ENCODE measurements at regions not wholly inside any gene's neighbourhood (a gene's known extent, or its start where the extent isn't known, plus 50 kb on each side); places are given as distances from the start of the nearest gene placed in this dataset.

- Histone ChIP-seq H3K4me1 (ENCODE audit: control insufficient read depth in 1 of 2, insufficient read depth in 2 of 2, low read length in 2 of 2) (no peaks in the 10 kb centered on the region), H3K27me3 (ENCODE audit: insufficient read depth, low read length) (no peaks in the 10 kb centered on the region), H3K36me3 (ENCODE audit: control insufficient read depth in 1 of 2, insufficient read depth in 2 of 2, low read length in 2 of 2) (no peaks in the 10 kb centered on the region), H3K9me2 (ENCODE audit: insufficient read depth) (no peaks in the 10 kb centered on the region), H3K27ac (ENCODE audit: low read depth, low read length) (no peak overlapping the region), H3K4me2 (ENCODE audit: low read length) (no peak overlapping the region), H3K4me3 (replicated peaks in 1 of 2; ENCODE audit: low read depth in 1 of 2, low read length in 2 of 2) (no peak overlapping the region), H4K20me1 (ENCODE audit: insufficient read depth) (no peaks in the 10 kb centered on the region), H3K79me2 (ENCODE audit: insufficient read depth, low read length) (no peaks in the 10 kb centered on the region), H2AFZ (ENCODE audit: low read depth, low read length, poor library complexity, severe bottlenecking) (no peak overlapping the region), H3K9me3 (ENCODE audit: control insufficient read depth in 1 of 2, insufficient read depth in 1 of 2, low read depth in 1 of 2, low read length in 2 of 2) (peaks cover 0 to 7% of the 10 kb centered on the region in 2 experiments; a peak in 2 of 4 replicates), H3K9ac (ENCODE audit: low read length) (no peak overlapping the region)
- POLR2A ChIA-PET: no interaction called here
- RAD21 ChIA-PET (ENCODE audit: low non-redundant PET in 1 of 2, low total read pairs in 2 of 2, uncharacterized antibody in 2 of 2, unreplicated experiment in 2 of 2): no interaction called here
- CTCF ChIA-PET: no interaction called here
- intact Hi-C loops (cut with micrococcal nuclease): no loop called here
- no TSS peak for BruUV-seq (replicated peaks)
- no peak for DNase-seq (ENCODE audit: low read depth, low spot score)
- no peak for ATAC-seq
- no peak for TF ChIP-seq ELF1 (IDR thresholded peaks at IDR 0.05; ENCODE audit: borderline replicate concordance, low read depth)
- TF ChIP-seq ZBTB33 (IDR thresholded peaks at IDR 0.05; ENCODE audit: extremely low read depth, insufficient replicate concordance, low read length): no peak
- no peak for TF ChIP-seq EGR1 (IDR thresholded peaks at IDR 0.05; ENCODE audit: low read depth)
- no peak for TF ChIP-seq EZH2 (IDR thresholded peaks at IDR 0.05)
Observed at GRCh38 chr10:10873915-10874314, 143.8 kb upstream of the CELF2 start.

- no peaks in the 10 kb centered on the region for H3K27me3 ChIP-seq (ENCODE audit: insufficient read depth, low read length)
- no peaks in the 10 kb centered on the region for H3K36me3 ChIP-seq (ENCODE audit: control insufficient read depth in 1 of 2, insufficient read depth in 2 of 2, low read length in 2 of 2)
- intact Hi-C loops (cut with micrococcal nuclease): no loop called here
- no TSS peak for BruUV-seq (replicated peaks)
- no peak for TF ChIP-seq REST (IDR thresholded peaks at IDR 0.05; ENCODE audit: low read depth)
- no peak for TF ChIP-seq FOSL1 (IDR thresholded peaks at IDR 0.05; ENCODE audit: low read depth)
- TF ChIP-seq CEBPB (IDR thresholded peaks at IDR 0.05; ENCODE audit: low read depth): no peak
- TF ChIP-seq ZFX (IDR thresholded peaks at IDR 0.05): no peak
- TF ChIP-seq ELF1 (IDR thresholded peaks at IDR 0.05; ENCODE audit: borderline replicate concordance, low read depth): no peak
- TF ChIP-seq ZNF274 (IDR thresholded peaks at IDR 0.05; ENCODE audit: low read depth, low read length): no peak
- TF ChIP-seq SRF (IDR thresholded peaks at IDR 0.05; ENCODE audit: low read depth): no peak
- no peak for TF ChIP-seq POLR2AphosphoS5 (IDR thresholded peaks at IDR 0.05; ENCODE audit: low read depth, low read length)
- no peak for TF ChIP-seq SIN3A (IDR thresholded peaks at IDR 0.05; ENCODE audit: low read depth)
- no peak for TF ChIP-seq TCF7L2 (IDR thresholded peaks at IDR 0.05; ENCODE audit: borderline replicate concordance, extremely low read depth, insufficient read depth, insufficient read length)
- H2AFZ ChIP-seq (ENCODE audit: low read depth, low read length, poor library complexity, severe bottlenecking): no peak overlapping the region
- H3K79me2 ChIP-seq (ENCODE audit: insufficient read depth, low read length): no peaks in the 10 kb centered on the region
- no peak overlapping the region for H3K4me3 ChIP-seq (replicated peaks in 1 of 2; ENCODE audit: low read depth in 1 of 2, low read length in 2 of 2)
- no peak overlapping the region for H3K4me2 ChIP-seq (ENCODE audit: low read length)
- CTCF ChIA-PET: no interaction called here
- H3K9me2 ChIP-seq (ENCODE audit: insufficient read depth): no peaks in the 10 kb centered on the region
- H3K27ac ChIP-seq (ENCODE audit: low read depth, low read length): no peak overlapping the region
- DNase-seq (ENCODE audit: low read depth, low spot score) (no peak), ATAC-seq (no peak)
- H4K20me1 ChIP-seq (ENCODE audit: insufficient read depth): no peaks in the 10 kb centered on the region
- no peaks in the 10 kb centered on the region for H3K4me1 ChIP-seq (ENCODE audit: control insufficient read depth in 1 of 2, insufficient read depth in 2 of 2, low read length in 2 of 2)
- RAD21 ChIA-PET (ENCODE audit: low non-redundant PET in 1 of 2, low total read pairs in 2 of 2, uncharacterized antibody in 2 of 2, unreplicated experiment in 2 of 2): no interaction called here
- H3K9me3 ChIP-seq (ENCODE audit: control insufficient read depth in 1 of 2, insufficient read depth in 1 of 2, low read depth in 1 of 2, low read length in 2 of 2): peaks cover 6 to 7% of the 10 kb centered on the region in 2 experiments; a peak in 2 of 4 replicates
- POLR2A ChIA-PET: no interaction called here
- H3K9ac ChIP-seq (ENCODE audit: low read length): no peak overlapping the region
Observed at GRCh38 chr10:10878963-10879362, 138.7 kb upstream of the CELF2 start.

All from HCT116 (cell line).